ENCODE measurements at regions not wholly inside any gene's neighbourhood (a gene's known extent, or its start where the extent isn't known, plus 50 kb on each side); places are given as distances from the start of the nearest gene placed in this dataset.

DNA sequence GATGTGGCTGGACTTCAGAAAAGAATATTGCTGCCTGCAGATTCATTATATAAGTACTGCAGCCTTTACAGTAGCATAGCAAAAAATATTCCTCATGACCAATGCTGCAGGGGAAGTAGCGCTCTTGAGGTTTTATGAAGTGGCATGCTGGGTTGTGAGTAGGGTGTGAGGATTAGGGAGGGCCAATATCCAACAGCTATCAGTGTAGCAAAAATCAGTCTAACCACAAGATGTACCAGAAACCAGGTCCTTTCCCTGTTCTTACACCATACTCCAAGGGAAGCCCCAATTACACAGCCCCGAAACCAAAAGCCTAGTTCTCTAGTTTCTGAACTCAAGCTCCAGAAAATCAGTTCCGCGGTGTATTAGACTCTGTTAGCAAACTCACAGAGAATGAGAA lies 1082.2 kb upstream of the DDX18 start:
- Histone ChIP-seq H3K9me3 (ENCODE audit: low read length) (no peaks in the 10 kb centered on the region), H3K4me3 (ENCODE audit: low read length) (no peak overlapping the region), H4K20me1 (ENCODE audit: insufficient read depth, low read depth, low read length) (no peaks in the 10 kb centered on the region), H3K27me3 (ENCODE audit: low read length) (no peaks in the 10 kb centered on the region), H3K9me2 (replicated peaks; ENCODE audit: insufficient read depth, low read length) (no peaks in the 10 kb centered on the region), H3K27ac (ENCODE audit: low read length) (no peak overlapping the region), H3K36me3 (ENCODE audit: insufficient read depth, low read length) (no peaks in the 10 kb centered on the region), H3K4me1 (ENCODE audit: low read length) (peaks cover 13% of the 10 kb centered on the region), H3K9ac (ENCODE audit: low read length) (no peak overlapping the region), H3K79me2 (ENCODE audit: low read length) (no peaks in the 10 kb centered on the region), H2AFZ (ENCODE audit: low read length) (no peak overlapping the region), H3K4me2 (ENCODE audit: low read depth, low read length, poor library complexity, severe bottlenecking) (no peak overlapping the region)
- no peak for DNase-seq

DNA sequence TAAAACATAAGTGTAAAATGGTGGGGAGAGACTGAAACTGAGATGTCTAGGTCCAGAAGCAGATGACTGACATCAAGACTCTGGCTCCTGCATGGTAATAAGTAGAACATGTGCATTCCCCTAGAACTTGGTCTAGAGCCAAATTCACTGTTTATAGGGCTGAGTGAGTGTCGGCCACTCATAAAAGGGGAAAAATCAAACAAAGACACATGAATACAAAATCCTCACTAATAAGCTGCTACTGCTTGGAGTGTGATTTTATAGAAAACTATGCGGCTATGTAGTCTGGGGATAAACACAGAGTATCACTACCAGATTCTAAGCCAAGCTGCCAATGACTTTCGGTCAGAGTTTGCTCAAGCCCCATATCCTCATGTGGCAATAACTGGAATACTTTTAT lies 1080.8 kb upstream of the DDX18 start:
- Histone ChIP-seq H2AFZ (ENCODE audit: low read length) (no peak overlapping the region), H3K9me3 (ENCODE audit: low read length) (no peaks in the 10 kb centered on the region), H3K79me2 (ENCODE audit: low read length) (no peaks in the 10 kb centered on the region), H3K9me2 (replicated peaks; ENCODE audit: insufficient read depth, low read length) (no peaks in the 10 kb centered on the region), H3K27me3 (ENCODE audit: low read length) (no peaks in the 10 kb centered on the region), H4K20me1 (ENCODE audit: insufficient read depth, low read depth, low read length) (no peaks in the 10 kb centered on the region), H3K4me2 (ENCODE audit: low read depth, low read length, poor library complexity, severe bottlenecking) (no peak overlapping the region), H3K9ac (ENCODE audit: low read length) (no peak overlapping the region), H3K4me1 (ENCODE audit: low read length) (peaks cover 13% of the 10 kb centered on the region), H3K4me3 (ENCODE audit: low read length) (no peak overlapping the region), H3K27ac (ENCODE audit: low read length) (no peak overlapping the region), H3K36me3 (ENCODE audit: insufficient read depth, low read length) (no peaks in the 10 kb centered on the region)
- DNase-seq, result no peak

DNA sequence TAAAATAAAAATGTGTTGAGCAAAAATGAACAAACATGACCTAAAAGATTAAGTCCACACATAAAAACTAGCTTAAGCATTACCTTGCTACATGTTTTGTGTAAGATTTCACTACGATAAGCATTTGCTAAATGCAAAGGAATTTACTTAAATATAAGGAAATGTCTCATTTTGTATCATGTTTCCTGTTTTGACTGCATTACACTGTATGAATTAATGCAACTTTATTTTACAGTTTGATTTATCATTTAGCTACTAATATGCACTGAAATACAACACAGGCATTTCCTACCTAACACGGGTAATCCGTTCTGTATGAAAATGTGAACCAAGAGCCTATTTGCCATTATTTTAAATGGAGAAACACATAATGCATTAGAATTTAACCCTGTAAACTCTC lies 1076.5 kb upstream of the DDX18 start:
- Histone ChIP-seq H3K4me3 (ENCODE audit: low read length) (no peak overlapping the region), H3K36me3 (ENCODE audit: insufficient read depth, low read length) (no peaks in the 10 kb centered on the region), H3K79me2 (ENCODE audit: low read length) (no peaks in the 10 kb centered on the region), H2AFZ (ENCODE audit: low read length) (no peak overlapping the region), H3K27me3 (ENCODE audit: low read length) (no peaks in the 10 kb centered on the region), H3K9me2 (replicated peaks; ENCODE audit: insufficient read depth, low read length) (no peaks in the 10 kb centered on the region), H3K27ac (ENCODE audit: low read length) (no peak overlapping the region), H3K4me1 (ENCODE audit: low read length) (no peaks in the 10 kb centered on the region), H4K20me1 (ENCODE audit: insufficient read depth, low read depth, low read length) (no peaks in the 10 kb centered on the region), H3K9me3 (ENCODE audit: low read length) (no peaks in the 10 kb centered on the region), H3K9ac (ENCODE audit: low read length) (no peak overlapping the region), H3K4me2 (ENCODE audit: low read depth, low read length, poor library complexity, severe bottlenecking) (no peak overlapping the region)
- DNase-seq, result no peak

DNA sequence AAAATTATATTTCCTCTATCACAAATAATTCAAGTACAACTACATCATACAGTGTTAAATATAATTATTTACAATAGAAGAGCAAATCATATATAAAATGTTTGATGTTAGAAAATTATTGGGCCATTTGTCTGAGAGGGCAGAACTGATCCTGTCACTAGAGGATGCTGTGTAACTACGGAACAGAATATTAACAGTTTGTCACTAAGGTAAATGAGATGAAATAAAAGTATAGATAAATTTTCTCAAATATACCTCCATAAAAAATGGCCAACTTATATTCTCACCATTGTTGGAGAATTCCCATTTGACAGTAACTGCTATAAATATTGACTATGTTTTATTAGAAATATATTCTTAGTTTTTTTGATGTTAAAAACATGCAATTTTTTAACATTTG lies 1067.4 kb upstream of the DDX18 start:
- Histone ChIP-seq H3K9me2 (replicated peaks; ENCODE audit: insufficient read depth, low read length) (no peaks in the 10 kb centered on the region), H3K4me1 (ENCODE audit: low read length) (no peaks in the 10 kb centered on the region), H3K9me3 (ENCODE audit: low read length) (no peaks in the 10 kb centered on the region), H2AFZ (ENCODE audit: low read length) (no peak overlapping the region), H3K27me3 (ENCODE audit: low read length) (no peaks in the 10 kb centered on the region), H3K4me3 (ENCODE audit: low read length) (no peak overlapping the region), H3K9ac (ENCODE audit: low read length) (no peak overlapping the region), H4K20me1 (ENCODE audit: insufficient read depth, low read depth, low read length) (no peaks in the 10 kb centered on the region), H3K27ac (ENCODE audit: low read length) (no peak overlapping the region), H3K79me2 (ENCODE audit: low read length) (no peaks in the 10 kb centered on the region), H3K4me2 (ENCODE audit: low read depth, low read length, poor library complexity, severe bottlenecking) (no peak overlapping the region), H3K36me3 (ENCODE audit: insufficient read depth, low read length) (no peaks in the 10 kb centered on the region)
- peak; percentile 59 for DNase-seq

DNA sequence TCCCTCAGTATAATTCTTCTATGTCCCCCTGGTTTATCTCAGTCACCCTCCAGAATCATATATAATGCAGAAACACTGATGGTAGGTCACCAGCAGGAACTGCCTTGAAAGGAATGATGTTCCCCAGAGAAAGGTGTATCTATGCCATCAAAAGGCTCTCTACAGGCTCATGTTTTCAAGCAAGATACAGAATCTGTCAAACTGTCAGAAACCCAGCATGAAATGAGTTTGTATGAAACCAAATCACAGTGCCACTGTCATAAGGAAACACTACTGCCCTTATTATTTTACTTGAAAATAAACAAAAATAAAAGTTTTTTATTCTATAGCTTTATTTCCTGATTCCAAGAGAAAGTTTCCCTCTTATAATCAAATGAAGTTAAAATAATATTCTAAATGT lies 1064.5 kb upstream of the DDX18 start:
- H3K4me3 ChIP-seq (ENCODE audit: low read length), result no peak overlapping the region
- H3K9ac ChIP-seq (ENCODE audit: low read length), result no peak overlapping the region
- H4K20me1 ChIP-seq (ENCODE audit: insufficient read depth, low read depth, low read length), result no peaks in the 10 kb centered on the region
- H3K4me1 ChIP-seq (ENCODE audit: low read length), result no peaks in the 10 kb centered on the region
- H3K9me3 ChIP-seq (ENCODE audit: low read length), result no peaks in the 10 kb centered on the region
- no peaks in the 10 kb centered on the region for H3K79me2 ChIP-seq (ENCODE audit: low read length)
- no peak overlapping the region for H2AFZ ChIP-seq (ENCODE audit: low read length)
- H3K9me2 ChIP-seq (replicated peaks; ENCODE audit: insufficient read depth, low read length), result no peaks in the 10 kb centered on the region
- no peak overlapping the region for H3K27ac ChIP-seq (ENCODE audit: low read length)
- H3K4me2 ChIP-seq (ENCODE audit: low read depth, low read length, poor library complexity, severe bottlenecking), result no peak overlapping the region
- no peaks in the 10 kb centered on the region for H3K36me3 ChIP-seq (ENCODE audit: insufficient read depth, low read length)
- H3K27me3 ChIP-seq (ENCODE audit: low read length), result no peaks in the 10 kb centered on the region
- no peak for DNase-seq

DNA sequence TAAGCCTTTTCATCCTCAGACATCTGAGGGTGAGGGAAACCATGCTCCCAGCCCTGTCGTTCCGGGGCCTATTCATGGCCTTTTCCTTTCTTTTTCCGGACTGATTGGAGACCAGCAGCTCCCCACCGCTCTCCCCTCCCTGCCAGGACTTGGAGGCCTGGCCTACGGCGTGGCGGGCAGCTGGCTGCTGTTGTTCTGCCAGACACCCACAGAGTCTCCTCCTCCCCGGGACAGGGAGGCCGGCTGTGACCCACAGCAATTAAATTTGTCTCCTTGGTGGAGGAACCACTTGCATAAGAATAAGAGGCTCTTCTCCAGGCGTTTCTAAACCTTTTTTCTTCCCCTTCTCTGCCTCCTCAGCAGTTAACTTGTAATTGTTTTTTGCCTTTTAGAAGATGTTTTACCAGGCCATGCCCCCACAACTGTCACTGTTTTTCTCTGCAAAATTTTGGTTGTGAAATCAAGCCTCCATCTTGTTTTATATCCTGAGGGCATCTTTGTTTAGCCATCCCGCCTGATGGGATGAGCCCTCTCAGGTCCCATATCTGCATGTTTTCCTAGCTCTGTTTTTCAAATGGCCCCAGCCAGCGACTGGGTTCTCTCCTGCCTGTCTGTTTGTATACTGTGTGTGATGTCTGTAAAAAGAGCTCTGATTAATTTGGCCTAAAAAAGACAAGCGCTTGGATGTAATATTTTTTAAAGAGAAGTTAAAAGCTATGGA lies 1060.0 kb upstream of the DDX18 start:
- Histone ChIP-seq H4K20me1 (ENCODE audit: insufficient read depth, low read depth, low read length) (no peaks in the 10 kb centered on the region), H3K9ac (ENCODE audit: low read length) (no peak overlapping the region), H3K4me3 (ENCODE audit: low read length) (no peak overlapping the region), H3K27me3 (ENCODE audit: low read length) (no peaks in the 10 kb centered on the region), H3K79me2 (ENCODE audit: low read length) (no peaks in the 10 kb centered on the region), H3K4me1 (ENCODE audit: low read length) (no peaks in the 10 kb centered on the region), H3K9me3 (ENCODE audit: low read length) (no peaks in the 10 kb centered on the region), H3K36me3 (ENCODE audit: insufficient read depth, low read length) (no peaks in the 10 kb centered on the region), H2AFZ (ENCODE audit: low read length) (no peak overlapping the region), H3K4me2 (ENCODE audit: low read depth, low read length, poor library complexity, severe bottlenecking) (no peak overlapping the region), H3K27ac (ENCODE audit: low read length) (no peak overlapping the region), H3K9me2 (replicated peaks; ENCODE audit: insufficient read depth, low read length) (no peaks in the 10 kb centered on the region)
- no peak for DNase-seq

DNA sequence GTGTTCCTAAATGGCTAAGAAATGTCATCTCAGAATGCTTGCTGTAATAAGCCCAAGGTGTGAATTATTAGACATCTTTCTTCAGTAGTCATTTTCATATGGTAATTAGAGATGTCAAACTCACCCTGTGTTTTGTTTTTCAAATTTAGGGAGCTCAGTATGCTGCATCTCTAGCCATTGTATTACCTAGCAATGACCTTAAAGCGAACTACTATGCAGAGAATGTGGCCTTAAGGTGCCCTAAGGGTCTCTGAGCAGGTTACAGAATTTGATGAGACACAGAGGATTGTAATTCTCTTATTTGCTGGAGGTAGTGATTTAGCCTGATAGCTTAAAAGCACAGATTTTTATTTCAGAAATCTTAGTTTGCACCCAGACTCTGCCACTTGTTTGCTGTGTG lies 1052.6 kb upstream of the DDX18 start:
- no peaks in the 10 kb centered on the region for H3K79me2 ChIP-seq (ENCODE audit: low read length)
- no peak overlapping the region for H3K4me2 ChIP-seq (ENCODE audit: low read depth, low read length, poor library complexity, severe bottlenecking)
- no peaks in the 10 kb centered on the region for H3K9me2 ChIP-seq (replicated peaks; ENCODE audit: insufficient read depth, low read length)
- H3K4me3 ChIP-seq (ENCODE audit: low read length), result no peak overlapping the region
- H3K9ac ChIP-seq (ENCODE audit: low read length), result no peak overlapping the region
- no peaks in the 10 kb centered on the region for H3K9me3 ChIP-seq (ENCODE audit: low read length)
- H3K4me1 ChIP-seq (ENCODE audit: low read length), result no peaks in the 10 kb centered on the region
- H4K20me1 ChIP-seq (ENCODE audit: insufficient read depth, low read depth, low read length), result no peaks in the 10 kb centered on the region
- H3K27me3 ChIP-seq (ENCODE audit: low read length), result no peaks in the 10 kb centered on the region
- no peak overlapping the region for H2AFZ ChIP-seq (ENCODE audit: low read length)
- no peaks in the 10 kb centered on the region for H3K36me3 ChIP-seq (ENCODE audit: insufficient read depth, low read length)
- DNase-seq, result no peak
- H3K27ac ChIP-seq (ENCODE audit: low read length), result no peak overlapping the region

DNA sequence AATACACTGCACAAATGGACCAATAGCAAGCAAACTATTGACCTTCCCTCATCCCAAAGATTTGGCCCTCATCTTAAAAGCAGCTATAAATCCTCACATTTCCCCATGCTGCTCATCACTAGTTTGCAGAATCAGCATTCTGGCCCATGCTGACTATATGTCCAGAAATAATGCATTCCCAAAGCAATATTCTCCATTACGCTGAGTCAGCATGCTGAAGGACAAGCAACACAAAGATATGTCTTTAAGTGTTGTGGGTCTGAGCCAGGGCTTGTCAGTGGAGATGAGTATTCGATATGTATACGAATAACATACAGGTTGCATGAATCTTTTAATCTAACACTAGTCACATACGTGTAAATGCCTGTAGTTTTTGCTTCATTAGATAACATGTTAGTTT lies 1045.0 kb upstream of the DDX18 start:
- no peaks in the 10 kb centered on the region for H3K27me3 ChIP-seq (ENCODE audit: low read length)
- no peak for DNase-seq
- H3K4me3 ChIP-seq (ENCODE audit: low read length), result no peak overlapping the region
- no peaks in the 10 kb centered on the region for H3K79me2 ChIP-seq (ENCODE audit: low read length)
- no peak overlapping the region for H3K9ac ChIP-seq (ENCODE audit: low read length)
- no peaks in the 10 kb centered on the region for H3K4me1 ChIP-seq (ENCODE audit: low read length)
- H3K27ac ChIP-seq (ENCODE audit: low read length), result no peak overlapping the region
- H3K9me3 ChIP-seq (ENCODE audit: low read length), result no peaks in the 10 kb centered on the region
- no peaks in the 10 kb centered on the region for H4K20me1 ChIP-seq (ENCODE audit: insufficient read depth, low read depth, low read length)
- no peak overlapping the region for H2AFZ ChIP-seq (ENCODE audit: low read length)
- H3K4me2 ChIP-seq (ENCODE audit: low read depth, low read length, poor library complexity, severe bottlenecking), result no peak overlapping the region
- no peaks in the 10 kb centered on the region for H3K9me2 ChIP-seq (replicated peaks; ENCODE audit: insufficient read depth, low read length)
- H3K36me3 ChIP-seq (ENCODE audit: insufficient read depth, low read length), result no peaks in the 10 kb centered on the region

DNA sequence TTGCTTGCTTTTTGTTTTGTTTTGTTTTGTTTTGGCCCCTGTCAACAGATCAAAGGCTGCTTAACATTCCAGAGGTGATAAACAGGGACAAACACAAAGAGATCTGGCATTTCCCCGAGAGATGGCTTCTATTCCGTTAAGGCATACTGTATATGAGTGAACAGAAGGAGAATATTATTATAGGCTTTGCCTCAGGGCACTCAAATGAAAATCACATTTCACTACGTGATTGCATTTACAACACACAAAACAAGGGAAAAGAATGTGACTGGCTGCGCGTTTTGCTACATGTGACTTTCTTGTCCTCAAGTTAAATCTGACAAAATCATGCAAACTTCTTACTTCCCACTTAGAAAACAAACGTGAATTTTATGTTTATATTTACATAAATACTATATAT lies 1037.9 kb upstream of the DDX18 start:
- no peak for DNase-seq
- Histone ChIP-seq H4K20me1 (ENCODE audit: insufficient read depth, low read depth, low read length) (no peaks in the 10 kb centered on the region), H3K9ac (ENCODE audit: low read length) (no peak overlapping the region), H3K9me3 (ENCODE audit: low read length) (no peaks in the 10 kb centered on the region), H3K4me3 (ENCODE audit: low read length) (no peak overlapping the region), H3K4me1 (ENCODE audit: low read length) (no peaks in the 10 kb centered on the region), H3K27me3 (ENCODE audit: low read length) (no peaks in the 10 kb centered on the region), H2AFZ (ENCODE audit: low read length) (no peak overlapping the region), H3K36me3 (ENCODE audit: insufficient read depth, low read length) (no peaks in the 10 kb centered on the region), H3K79me2 (ENCODE audit: low read length) (no peaks in the 10 kb centered on the region), H3K9me2 (replicated peaks; ENCODE audit: insufficient read depth, low read length) (no peaks in the 10 kb centered on the region), H3K4me2 (ENCODE audit: low read depth, low read length, poor library complexity, severe bottlenecking) (no peak overlapping the region), H3K27ac (ENCODE audit: low read length) (no peak overlapping the region)

Measured in Karpas-422 (cell line).